NCI-H2171 (cell line): ENCODE measurements at regions not wholly inside any gene's neighbourhood (a gene's known extent, or its start where the extent isn't known, plus 50 kb on each side); places are given as distances from the start of the nearest gene placed in this dataset.
"Not testable (repeated sequence)": the region's sequence is repeated elsewhere in the genome, so short reads cannot be mapped to it uniquely, and the experiment has no call there.

Experiments used
- DNase-seq: peaks from one replicate; lab custom pipeline; 2025; lab: John Stamatoyannopoulos, UW

- DNase-seq, result no peak
Measured at GRCh38 chr2:129820908-129821307, 158.6 kb upstream of the RAB6C start.

DNA sequence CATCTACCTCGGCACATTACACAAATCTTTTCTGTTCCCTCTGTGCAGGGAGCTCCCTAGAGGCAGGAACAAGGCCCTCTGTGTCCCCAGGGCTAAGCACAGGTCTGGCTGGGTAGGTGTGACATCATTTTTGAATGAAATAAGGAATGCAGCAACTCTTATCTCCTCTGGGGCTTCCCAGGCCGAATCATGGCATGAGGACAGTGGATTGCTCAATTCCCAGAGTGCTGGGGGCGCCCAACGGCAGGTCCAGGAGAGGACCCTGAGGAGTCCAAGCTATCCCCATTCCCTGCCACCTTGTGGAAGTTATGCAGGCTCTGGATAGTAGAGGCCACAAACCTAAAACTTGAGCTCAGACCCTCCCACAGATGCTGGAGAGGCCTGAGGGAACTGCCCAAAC lies 158.0 kb upstream of the RAB6C start:
- DNase-seq, result no peak

- DNase-seq, result no peak
Measured at GRCh38 chr2:129823044-129823443, 156.4 kb upstream of the RAB6C start.

DNA sequence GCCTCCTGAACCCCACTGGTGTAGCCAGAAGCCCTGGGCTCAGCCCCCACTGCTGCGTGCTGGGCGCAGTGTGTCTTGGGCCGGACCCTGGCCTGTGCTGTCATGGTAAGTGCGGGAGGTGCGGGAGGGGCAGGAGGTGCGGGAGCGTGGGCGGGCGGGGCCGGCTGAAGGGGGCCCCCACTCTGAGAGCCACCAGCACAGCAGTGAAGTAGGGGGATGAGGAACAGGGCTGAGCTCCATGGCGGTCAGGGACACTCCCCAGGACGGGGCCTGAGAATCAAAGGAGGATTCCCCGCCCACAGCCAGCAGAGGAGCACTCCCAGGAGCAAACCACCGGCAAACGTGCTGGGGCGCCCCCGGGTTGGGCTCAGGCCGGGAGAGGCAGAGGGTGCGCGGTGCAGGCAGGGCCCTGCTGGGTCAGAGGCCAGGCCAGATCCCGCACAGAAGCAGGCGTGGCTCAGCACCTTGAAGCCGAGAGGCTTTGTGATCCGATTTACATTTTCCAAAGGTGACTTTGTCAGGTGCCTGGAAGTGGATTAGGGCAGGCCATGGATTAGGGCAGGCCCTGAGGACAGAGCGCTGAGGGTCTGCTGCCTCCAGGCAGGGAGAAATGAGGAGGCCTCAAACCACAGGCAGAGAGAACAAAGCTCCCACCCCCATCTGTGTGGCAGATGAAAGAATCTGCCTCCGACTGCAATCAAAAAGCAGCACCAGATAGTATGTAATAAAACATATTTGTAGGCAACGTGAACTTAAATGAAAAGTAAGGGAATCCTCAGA lies 152.0 kb upstream of the RAB6C start:
- DNase-seq, result no peak

DNA sequence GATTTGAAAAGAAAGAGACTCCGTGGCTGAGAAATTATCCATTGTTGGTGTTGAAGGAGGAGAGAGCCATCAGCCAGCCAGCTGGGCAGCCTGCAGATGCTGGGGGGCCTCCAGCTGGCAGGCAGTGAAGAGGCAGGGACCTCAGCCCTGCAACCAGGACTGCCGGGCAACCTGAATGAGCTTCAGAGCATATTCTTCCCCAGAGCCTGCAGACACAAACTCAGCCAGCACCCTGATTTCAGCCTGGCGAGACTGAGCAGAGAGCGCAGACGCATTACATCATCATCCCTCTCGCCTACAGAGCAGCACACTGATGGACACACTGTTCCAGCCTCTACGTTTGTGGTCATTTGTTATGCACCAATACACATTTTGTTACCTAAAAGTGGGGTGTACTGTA lies 150.7 kb upstream of the RAB6C start:
- DNase-seq, result no peak

DNA sequence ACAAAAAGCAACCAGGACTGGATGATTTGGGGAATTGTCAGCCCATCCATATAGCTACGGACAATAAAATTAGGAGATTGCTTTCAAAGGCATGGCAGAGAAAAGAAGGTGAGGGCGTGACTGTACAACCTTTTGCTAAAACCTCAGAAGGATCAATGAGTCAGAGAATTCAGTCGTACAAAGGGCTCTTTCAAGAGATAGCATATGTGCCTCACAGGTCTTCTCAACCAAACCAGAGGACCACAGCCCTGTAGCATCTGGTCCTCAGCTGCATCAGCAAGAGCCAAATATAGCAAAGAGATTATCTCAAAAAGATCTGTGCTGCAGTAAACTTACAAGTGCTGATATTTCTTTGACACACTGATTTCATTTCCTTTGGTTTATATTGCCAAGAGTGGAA lies 149.9 kb upstream of the RAB6C start:
- DNase-seq, result no peak

GRCh38 chr2:129831018-129831417 lies 148.4 kb upstream of the RAB6C start:
- DNase-seq, result no peak

- not testable (repeated sequence) for DNase-seq
Measured at GRCh38 chr2:129833465-129833864, 146.0 kb upstream of the RAB6C start.

DNA sequence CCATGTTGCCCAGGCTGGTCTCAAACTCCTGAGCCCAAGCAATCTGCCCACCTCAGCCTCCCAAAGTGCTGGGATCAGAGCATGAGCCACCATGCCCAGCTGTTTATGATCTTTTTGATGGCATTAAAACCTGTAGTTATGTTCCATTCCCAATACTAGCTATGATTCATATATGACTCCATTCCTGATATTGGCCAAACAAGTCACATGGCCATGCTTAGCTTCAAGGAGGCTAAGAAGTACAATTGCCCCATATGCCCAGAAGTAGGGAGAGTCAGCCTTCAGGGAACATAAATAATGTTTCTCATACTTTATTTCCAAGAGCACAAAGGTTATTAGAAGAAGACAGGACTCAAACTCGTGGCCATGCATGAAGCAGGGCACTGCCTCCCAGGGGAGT lies 132.4 kb upstream of the RAB6C start:
- no peak for DNase-seq

- DNase-seq, result peak; percentile 26
Measured at GRCh38 chr2:129849559-129850160, 129.8 kb upstream of the RAB6C start.

DNA sequence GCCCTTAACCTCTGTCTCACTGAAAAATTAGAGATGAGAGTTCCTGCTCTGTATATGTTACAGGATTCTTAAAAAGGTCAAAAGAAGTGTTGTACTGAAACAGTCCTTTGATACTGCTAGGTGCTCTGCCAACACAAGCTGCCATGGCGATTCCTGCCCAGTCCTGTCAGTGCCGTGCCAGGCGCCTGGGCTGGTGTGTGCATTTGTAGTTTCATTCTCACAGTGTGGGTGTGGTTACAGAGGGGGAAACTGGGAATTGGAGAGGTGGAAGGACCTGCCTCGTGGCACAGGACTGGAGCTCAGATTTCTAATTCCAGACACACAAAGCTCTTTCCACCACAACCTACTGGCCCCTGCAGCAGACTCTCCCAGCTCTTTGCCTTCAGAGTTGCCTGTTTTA lies 122.3 kb upstream of the RAB6C start:
- DNase-seq, result no peak

DNA sequence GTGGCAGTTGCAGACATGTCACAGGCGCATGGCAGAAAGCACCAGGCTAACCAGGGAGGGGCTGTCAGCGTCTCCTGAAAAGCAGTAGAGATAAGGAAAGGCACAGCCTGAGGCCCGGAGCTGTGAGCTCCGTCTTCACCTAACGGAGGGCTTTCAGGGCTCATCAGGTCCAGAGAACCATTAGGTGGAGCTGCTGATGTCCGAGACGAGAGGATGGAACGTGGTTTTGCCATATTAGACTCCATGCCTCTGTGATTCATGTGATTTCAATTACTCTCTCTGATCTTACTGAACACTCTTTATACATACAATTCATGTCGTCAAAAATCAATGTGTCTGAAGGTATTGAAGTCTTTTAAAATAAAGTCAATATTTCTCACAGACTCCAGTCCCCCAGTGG lies 120.3 kb upstream of the RAB6C start:
- no peak for DNase-seq

GRCh38 chr2:129860088-129860487 lies 119.4 kb upstream of the RAB6C start:
- no peak for DNase-seq

DNA sequence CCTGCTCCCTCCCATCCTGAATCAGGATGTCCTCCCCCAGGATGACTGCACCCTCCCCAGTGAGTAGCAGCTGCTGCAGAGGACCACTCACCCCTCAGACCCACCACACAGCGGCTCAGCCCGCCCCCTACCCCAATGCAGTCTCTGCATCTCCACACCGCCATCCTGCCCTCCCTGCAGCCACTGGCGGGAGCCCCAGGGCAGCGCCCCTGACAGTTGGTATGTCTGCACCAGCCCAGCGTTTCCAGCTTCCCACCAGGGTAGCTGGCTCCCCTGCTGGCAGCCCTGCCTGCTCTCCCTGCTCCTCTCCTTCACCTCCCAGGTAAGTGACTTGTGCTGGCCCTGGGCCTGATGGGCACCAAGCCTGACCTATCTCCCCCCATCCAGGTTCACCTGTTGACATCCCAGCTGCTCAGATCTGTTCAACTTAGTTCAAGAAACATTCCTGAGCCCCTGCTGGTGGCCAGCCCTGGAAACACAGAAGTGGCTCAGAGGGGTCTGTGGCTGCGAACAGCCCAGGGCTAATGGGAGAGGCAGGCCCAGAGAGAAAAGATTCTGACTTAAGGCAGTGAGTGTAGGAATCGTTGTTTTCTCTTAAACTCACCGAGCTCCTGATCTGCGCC lies 117.7 kb upstream of the RAB6C start:
- no peak for DNase-seq

- no peak for DNase-seq
Measured at GRCh38 chr2:129862668-129863067, 116.8 kb upstream of the RAB6C start.

GRCh38 chr2:129863350-129863749 lies 116.1 kb upstream of the RAB6C start:
- no peak for DNase-seq

- no peak for DNase-seq
Measured at GRCh38 chr2:129864719-129865118, 114.7 kb upstream of the RAB6C start.

GRCh38 chr2:129865976-129866375 lies 113.5 kb upstream of the RAB6C start:
- no peak for DNase-seq

DNA sequence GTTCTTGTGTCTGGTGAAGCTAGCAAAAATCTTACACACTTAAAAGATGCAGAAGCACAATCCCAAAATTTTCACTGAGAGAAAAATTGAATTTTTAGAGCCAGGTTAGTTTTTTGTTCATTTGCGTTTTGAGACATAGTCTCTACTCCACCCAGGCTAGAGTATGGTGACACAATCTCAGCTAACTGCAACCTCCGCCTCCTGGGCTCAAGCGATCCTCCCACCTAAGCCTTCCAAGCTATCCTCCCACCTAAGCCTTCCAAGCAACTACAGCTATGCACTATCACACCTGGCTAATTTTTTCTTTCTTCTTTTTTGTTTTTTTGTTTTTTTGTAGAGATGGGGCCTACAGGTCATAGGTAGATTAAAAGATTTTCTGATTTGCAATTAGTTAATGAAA lies 113.1 kb upstream of the RAB6C start:
- no peak for DNase-seq

DNA sequence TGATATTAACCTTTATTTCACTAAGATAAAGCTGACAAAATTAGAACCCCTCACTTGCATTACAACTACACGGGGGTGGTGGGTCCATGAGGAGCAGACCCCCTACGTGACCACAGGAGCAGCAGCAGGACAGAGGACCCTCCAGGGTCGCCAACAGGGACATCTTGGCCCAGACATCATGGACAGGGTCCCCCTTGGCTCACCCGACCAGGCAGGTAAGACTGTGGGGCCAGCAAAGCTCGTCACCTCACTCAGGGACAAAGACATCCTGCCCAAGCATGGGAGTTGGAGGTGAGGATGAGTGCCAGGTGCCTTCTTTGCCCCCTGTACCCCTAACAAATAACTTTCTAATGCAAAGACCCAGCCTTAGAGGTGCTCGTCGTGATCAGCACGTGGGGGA lies 111.3 kb upstream of the RAB6C start:
- DNase-seq, result no peak

- DNase-seq, result no peak
Measured at GRCh38 chr2:129870685-129871241, 108.7 kb upstream of the RAB6C start.

GRCh38 chr2:129872446-129872845 lies 107.0 kb upstream of the RAB6C start:
- no peak for DNase-seq

GRCh38 chr2:129876541-129876940 lies 102.9 kb upstream of the RAB6C start:
- no peak for DNase-seq
